Neural crest cell (in vitro differentiated cells): ENCODE measurements at regions not wholly inside any gene's neighbourhood (a gene's known extent, or its start where the extent isn't known, plus 50 kb on each side); places are given as distances from the start of the nearest gene placed in this dataset.
"Not testable (repeated sequence)": the region's sequence is repeated elsewhere in the genome, so short reads cannot be mapped to it uniquely, and the experiment has no call there.

ENCODE experiments used
- DNase-seq: peaks from one replicate; pipeline ENCODE4 v3.0.0; 2021; ENCODE audit warnings: low read depth, mixed read lengths, low spot score
- H3K27ac Mint-ChIP-seq: one replicate; pipeline ENCODE4 v1.8.0; 2021; ENCODE audit warnings: mild to moderate bottlenecking, mixed read lengths; ENCODE audit not compliant: unreplicated experiment
- H3K27me3 Mint-ChIP-seq: 2 replicates; pipeline ENCODE4 v1.8.0; 2021; ENCODE audit warnings: low read depth, mild to moderate bottlenecking, mixed read lengths
- H3K36me3 Mint-ChIP-seq: 2 replicates; pipeline ENCODE4 v1.8.0; 2021; ENCODE audit warnings: low read depth, mild to moderate bottlenecking, mixed read lengths
- H3K4me1 Mint-ChIP-seq: 2 replicates; pipeline ENCODE4 v1.8.0; 2021; ENCODE audit warnings: mixed read lengths
- H3K4me3 Mint-ChIP-seq: one replicate; pipeline ENCODE4 v1.8.0; 2021; ENCODE audit warnings: mild to moderate bottlenecking, mixed read lengths
- H3K9me3 Mint-ChIP-seq: 2 replicates; pipeline ENCODE4 v1.8.0; 2021; ENCODE audit warnings: mixed read lengths
- CTCF ChIP-seq: fragments of 200-600 bp; sonication (generic); conservative IDR thresholded peaks from 2 replicates; pipeline ENCODE4 v1.5.0; 2021; ENCODE audit warnings: antibody characterized with exemption, mild to moderate bottlenecking

GRCh38 chr11:97092823-97093222 lies 703.0 kb downstream of the JRKL start:
- H3K4me1 Mint-ChIP-seq: no peaks in the 10 kb centered on the region

GRCh38 chr11:97102180-97102579 lies 712.4 kb downstream of the JRKL start:
- H3K27me3 Mint-ChIP-seq, H3K9me3 Mint-ChIP-seq, DNase-seq, H3K27ac Mint-ChIP-seq, H3K36me3 Mint-ChIP-seq, H3K4me1 Mint-ChIP-seq, H3K4me3 Mint-ChIP-seq: not testable (repeated sequence)

More at GRCh38 chr11:97092823-97093222, 703.0 kb downstream of the JRKL start:
- TF ChIP-seq CTCF: peak; percentile 45
- Mint-ChIP-seq H3K27me3 (no peaks in the 10 kb centered on the region), H3K27ac (no peak overlapping the region), H3K36me3 (no peaks in the 10 kb centered on the region), H3K9me3 (no peaks in the 10 kb centered on the region), H3K4me3 (no peak overlapping the region)
- DNase-seq: no peak

GRCh38 chr11:97107604-97108003 lies 717.8 kb downstream of the JRKL start:
- Mint-ChIP-seq H3K36me3 (no peaks in the 10 kb centered on the region), H3K27me3 (no peaks in the 10 kb centered on the region), H3K9me3 (peaks cover 3% of the 10 kb centered on the region), H3K4me1 (no peaks in the 10 kb centered on the region), H3K4me3 (no peak overlapping the region), H3K27ac (no peak overlapping the region)
- no peak for TF ChIP-seq CTCF
- DNase-seq: no peak

- Mint-ChIP-seq H3K4me3 (no peak overlapping the region), H3K27me3 (no peaks in the 10 kb centered on the region), H3K27ac (no peak overlapping the region), H3K9me3 (no peaks in the 10 kb centered on the region), H3K36me3 (no peaks in the 10 kb centered on the region), H3K4me1 (no peaks in the 10 kb centered on the region)
- no peak for DNase-seq
- TF ChIP-seq CTCF: no peak
Observed at GRCh38 chr11:97109078-97109477, 719.3 kb downstream of the JRKL start.

GRCh38 chr11:97110376-97110775 lies 720.6 kb downstream of the JRKL start:
- no peak for DNase-seq
- Mint-ChIP-seq H3K9me3 (no peaks in the 10 kb centered on the region), H3K4me1 (no peaks in the 10 kb centered on the region), H3K4me3 (no peak overlapping the region), H3K27ac (no peak overlapping the region), H3K36me3 (no peaks in the 10 kb centered on the region), H3K27me3 (no peaks in the 10 kb centered on the region)
- no peak for TF ChIP-seq CTCF

- H3K4me1 Mint-ChIP-seq: no peaks in the 10 kb centered on the region
- no peaks in the 10 kb centered on the region for H3K36me3 Mint-ChIP-seq
- DNase-seq: no peak
- H3K4me3 Mint-ChIP-seq: no peak overlapping the region
- H3K27ac Mint-ChIP-seq: no peak overlapping the region
- TF ChIP-seq CTCF: no peak
- H3K27me3 Mint-ChIP-seq: no peaks in the 10 kb centered on the region
- no peaks in the 10 kb centered on the region for H3K9me3 Mint-ChIP-seq
Observed at GRCh38 chr11:97111559-97111958, 721.7 kb downstream of the JRKL start.
